BJ (cell line): ENCODE measurements at regions not wholly inside any gene's neighbourhood (a gene's known extent, or its start where the extent isn't known, plus 50 kb on each side); places are given as distances from the start of the nearest gene placed in this dataset.

Experiments used
- CTCF ChIA-PET: fragments of 350-600 bp; formaldehyde crosslinking; extraction: SDS; loops from one replicate; lab custom pipeline; 2021; ENCODE audit warnings: antibody characterized with exemption, inconsistent platforms; lab: Yijun Ruan, JAX
- POLR2A ChIA-PET: fragments of 300-600 bp; sonication (Branson Sonifier 250); formaldehyde crosslinking; extraction: SDS; loops from one replicate; lab custom pipeline; 2021; ENCODE audit warnings: antibody characterized with exemption; lab: Charles Lee
- DNase-seq: peaks from one replicate; pipeline ENCODE4 v3.0.0-alpha.2; 2011; ENCODE audit warnings: low read depth
- H3K27me3 ChIP-seq: 2 replicates; pipeline ENCODE4 v1.6.0; 2011; ENCODE audit warnings: low read length; ENCODE audit not compliant: control insufficient read depth, insufficient read depth
- H3K36me3 ChIP-seq: 2 replicates; pipeline ENCODE4 v1.5.1; 2011; ENCODE audit warnings: low read length; ENCODE audit not compliant: control insufficient read depth, insufficient read depth
- H3K4me3 ChIP-seq: 2 replicates; pipeline ENCODE4 v1.5.1; 2011; ENCODE audit warnings: low read depth, mild to moderate bottlenecking, control low read depth, low read length
- TF ChIP-seq, protein P1 (sequence below): IDR thresholded peaks from 2 replicates; pipeline ENCODE4 v1.5.1; 2011; ENCODE audit warnings: low read depth, mild to moderate bottlenecking, control low read depth, inconsistent platforms, low read length, moderate library complexity; ENCODE audit not compliant: insufficient read depth

DNA sequence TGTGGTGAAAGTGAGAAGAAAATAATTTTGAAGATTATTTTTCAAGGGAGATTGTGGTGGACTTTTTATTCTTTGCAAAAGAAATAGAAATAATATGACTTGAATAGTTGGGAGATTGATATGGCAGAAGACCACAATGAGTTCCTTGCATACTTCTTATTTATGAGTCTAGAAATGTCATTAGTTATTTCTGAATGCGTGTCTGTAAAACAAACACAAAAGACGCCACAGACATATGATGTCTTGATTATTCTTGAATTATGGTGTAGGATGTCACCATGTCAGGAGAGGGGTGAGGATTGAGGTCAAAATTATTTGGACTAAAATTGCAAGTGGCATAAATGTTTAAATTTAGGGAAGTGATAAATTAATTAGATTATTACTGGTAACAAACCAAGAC is 440.7 kb upstream of the PDE3A start:
- TF ChIP-seq, protein P1, sequence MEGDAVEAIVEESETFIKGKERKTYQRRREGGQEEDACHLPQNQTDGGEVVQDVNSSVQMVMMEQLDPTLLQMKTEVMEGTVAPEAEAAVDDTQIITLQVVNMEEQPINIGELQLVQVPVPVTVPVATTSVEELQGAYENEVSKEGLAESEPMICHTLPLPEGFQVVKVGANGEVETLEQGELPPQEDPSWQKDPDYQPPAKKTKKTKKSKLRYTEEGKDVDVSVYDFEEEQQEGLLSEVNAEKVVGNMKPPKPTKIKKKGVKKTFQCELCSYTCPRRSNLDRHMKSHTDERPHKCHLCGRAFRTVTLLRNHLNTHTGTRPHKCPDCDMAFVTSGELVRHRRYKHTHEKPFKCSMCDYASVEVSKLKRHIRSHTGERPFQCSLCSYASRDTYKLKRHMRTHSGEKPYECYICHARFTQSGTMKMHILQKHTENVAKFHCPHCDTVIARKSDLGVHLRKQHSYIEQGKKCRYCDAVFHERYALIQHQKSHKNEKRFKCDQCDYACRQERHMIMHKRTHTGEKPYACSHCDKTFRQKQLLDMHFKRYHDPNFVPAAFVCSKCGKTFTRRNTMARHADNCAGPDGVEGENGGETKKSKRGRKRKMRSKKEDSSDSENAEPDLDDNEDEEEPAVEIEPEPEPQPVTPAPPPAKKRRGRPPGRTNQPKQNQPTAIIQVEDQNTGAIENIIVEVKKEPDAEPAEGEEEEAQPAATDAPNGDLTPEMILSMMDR, result no peak
- H3K4me3 ChIP-seq, result no peak overlapping the region
- no peaks in the 10 kb centered on the region for H3K36me3 ChIP-seq
- ChIA-PET POLR2A (no interaction called here), CTCF (no interaction called here)
- no peaks in the 10 kb centered on the region for H3K27me3 ChIP-seq
- DNase-seq, result no peak

- CTCF ChIA-PET, result interaction anchor here (0.7 to 1.6 kb wide), 2 partner anchors 16 to 40 kb away, joined by 3 to 5 read pairs; no protein-coding TSS in a partner anchor
- no peak for DNase-seq
- H3K36me3 ChIP-seq, result no peaks in the 10 kb centered on the region
- POLR2A ChIA-PET, result no interaction called here
- no peaks in the 10 kb centered on the region for H3K27me3 ChIP-seq
- TF ChIP-seq, protein P1, result no peak
- no peak overlapping the region for H3K4me3 ChIP-seq
Measured at GRCh38 chr12:19932413-19932812, 435.9 kb upstream of the PDE3A start.

- ChIA-PET POLR2A (no interaction called here), CTCF (interaction anchor here (1.6 kb wide), 1 partner anchor 17 kb away, joined by 5 read pairs; no protein-coding TSS in a partner anchor)
Measured at GRCh38 chr12:19933924-19934323, 434.4 kb upstream of the PDE3A start.

DNA sequence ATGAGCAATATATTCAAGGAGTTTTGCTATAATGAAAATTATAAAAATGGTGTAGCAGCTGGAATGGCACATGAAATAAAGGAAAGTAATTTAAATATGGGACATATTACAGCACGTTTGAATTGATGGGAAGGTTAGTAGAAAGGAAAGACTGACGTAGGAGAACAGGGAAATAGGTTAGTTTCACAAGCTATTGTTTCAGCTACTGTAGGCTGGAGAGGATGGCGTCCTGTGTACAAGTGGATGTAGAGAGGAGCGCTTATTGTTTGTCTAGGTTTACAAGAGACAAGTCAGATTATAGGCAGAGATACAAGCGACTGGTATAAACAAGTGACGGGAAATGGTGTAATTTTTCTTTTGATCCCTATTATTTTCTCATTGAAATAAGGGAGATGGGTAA is 431.2 kb upstream of the PDE3A start:
- ChIA-PET POLR2A (no interaction called here), CTCF (interaction anchor here (1.2 to 1.4 kb wide), 2 partner anchors 9 to 198 kb away, joined by 3 to 4 read pairs; no protein-coding TSS in a partner anchor)
- Histone ChIP-seq H3K36me3 (no peaks in the 10 kb centered on the region), H3K27me3 (no peaks in the 10 kb centered on the region), H3K4me3 (no peak overlapping the region)
- TF ChIP-seq, protein P1, result no peak
- DNase-seq, result no peak

More at GRCh38 chr12:19933924-19934323, 434.4 kb upstream of the PDE3A start:
- TF ChIP-seq, protein P1, result no peak
- DNase-seq, result no peak
- Histone ChIP-seq H3K4me3 (no peak overlapping the region), H3K36me3 (no peaks in the 10 kb centered on the region), H3K27me3 (no peaks in the 10 kb centered on the region)

DNA sequence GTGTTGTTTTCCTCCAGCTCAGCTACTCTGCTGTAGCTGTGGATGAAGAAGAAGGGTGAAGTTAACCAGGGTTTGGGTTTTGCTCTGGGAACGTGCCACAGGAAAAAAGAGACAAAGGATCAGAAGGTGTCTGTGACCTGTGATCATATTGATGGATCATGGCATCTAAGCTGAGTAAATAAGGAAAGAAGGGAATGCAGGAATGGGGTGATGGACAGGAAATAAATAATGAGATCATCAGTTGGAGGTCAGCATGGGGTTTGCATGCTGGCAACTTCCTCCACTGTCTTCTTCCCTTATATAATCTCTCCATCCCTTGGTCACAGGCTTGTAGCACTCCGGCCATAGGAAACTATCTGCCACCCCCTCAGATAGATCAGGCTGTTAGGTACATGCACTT is 430.3 kb upstream of the PDE3A start:
- H3K27me3 ChIP-seq, result no peaks in the 10 kb centered on the region
- POLR2A ChIA-PET, result no interaction called here
- CTCF ChIA-PET, result interaction anchor here (1.2 kb wide), 1 partner anchor 8 kb away, joined by 3 read pairs; no protein-coding TSS in a partner anchor
- TF ChIP-seq, protein P1, result no peak
- no peaks in the 10 kb centered on the region for H3K36me3 ChIP-seq
- no peak overlapping the region for H3K4me3 ChIP-seq
- no peak for DNase-seq
